ENCODE measurements at regions not wholly inside any gene's neighbourhood (a gene's known extent, or its start where the extent isn't known, plus 50 kb on each side); places are given as distances from the start of the nearest gene placed in this dataset.

GRCh38 chr2:147647816-147648215 lies 197.0 kb upstream of the ACVR2A start:
- DNase-seq, result no peak

DNA sequence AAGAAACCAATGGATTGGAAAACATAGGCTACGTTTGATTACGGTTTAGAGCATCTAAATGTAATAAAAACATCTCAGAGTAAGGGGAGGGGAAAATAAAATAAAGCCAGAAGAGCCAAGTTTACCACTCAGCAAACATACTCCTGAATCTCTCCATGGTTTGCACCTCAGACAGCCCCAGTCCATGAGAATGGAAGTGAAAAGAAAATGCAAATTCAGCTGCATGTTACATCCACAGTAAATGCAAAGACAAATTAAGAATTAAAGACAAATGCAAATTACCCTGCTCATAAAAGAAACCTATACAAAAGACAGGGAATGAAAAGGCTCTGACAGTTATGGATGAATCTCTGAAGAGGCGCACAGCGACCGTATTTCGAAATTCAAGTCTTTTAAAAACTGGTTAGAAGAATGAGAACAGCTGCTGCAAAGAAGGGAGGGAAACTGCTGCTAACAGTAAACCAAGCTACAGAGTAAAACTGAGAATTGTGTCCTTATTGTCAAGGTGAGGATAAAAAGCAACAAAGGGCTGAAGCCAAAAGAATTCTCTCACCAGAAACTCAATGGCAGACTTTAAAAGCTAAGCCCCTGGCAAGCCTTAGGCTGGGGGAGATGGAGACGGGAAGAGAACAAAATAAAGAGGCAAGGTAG lies 197.9 kb upstream of the ACVR2A start:
- no peak for DNase-seq

- DNase-seq, result no peak
Measured at GRCh38 chr2:147644491-147644890, 200.3 kb upstream of the ACVR2A start.

- no peak for DNase-seq
Measured at GRCh38 chr2:147642765-147643164, 202.1 kb upstream of the ACVR2A start.

GRCh38 chr2:147641651-147642050 lies 203.2 kb upstream of the ACVR2A start:
- DNase-seq, result no peak

DNA sequence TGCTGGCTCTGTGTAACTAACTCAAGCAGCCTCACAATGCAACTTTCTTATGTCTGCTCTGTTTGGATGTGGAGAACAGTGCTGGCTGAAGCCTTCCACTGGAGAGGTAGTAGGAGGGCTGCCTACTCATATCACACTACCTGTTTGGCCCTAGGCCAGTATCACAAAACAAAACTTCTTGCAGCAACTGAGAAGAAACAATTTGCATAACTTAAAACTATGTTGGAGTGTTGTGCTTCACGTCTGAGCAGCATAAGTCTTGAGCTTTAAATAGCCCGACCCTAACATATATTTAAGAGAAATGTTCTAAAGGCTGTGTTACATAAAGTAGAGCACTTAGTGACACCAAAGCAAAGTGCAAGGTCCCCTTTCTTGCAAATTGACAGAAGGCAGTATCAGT lies 204.9 kb upstream of the ACVR2A start:
- DNase-seq, result no peak

- DNase-seq, result no peak
Measured at GRCh38 chr2:147639386-147639785, 205.4 kb upstream of the ACVR2A start.

- DNase-seq, result no peak
Measured at GRCh38 chr2:147636886-147637285, 207.9 kb upstream of the ACVR2A start.

- no peak for DNase-seq
Measured at GRCh38 chr2:147636238-147636882, 208.5 kb upstream of the ACVR2A start.

GRCh38 chr2:147634826-147635225 lies 210.0 kb upstream of the ACVR2A start:
- DNase-seq, result no peak

GRCh38 chr2:147632198-147632597 lies 212.6 kb upstream of the ACVR2A start:
- DNase-seq, result no peak

GRCh38 chr2:147631294-147631693 lies 213.5 kb upstream of the ACVR2A start:
- DNase-seq, result no peak

DNA sequence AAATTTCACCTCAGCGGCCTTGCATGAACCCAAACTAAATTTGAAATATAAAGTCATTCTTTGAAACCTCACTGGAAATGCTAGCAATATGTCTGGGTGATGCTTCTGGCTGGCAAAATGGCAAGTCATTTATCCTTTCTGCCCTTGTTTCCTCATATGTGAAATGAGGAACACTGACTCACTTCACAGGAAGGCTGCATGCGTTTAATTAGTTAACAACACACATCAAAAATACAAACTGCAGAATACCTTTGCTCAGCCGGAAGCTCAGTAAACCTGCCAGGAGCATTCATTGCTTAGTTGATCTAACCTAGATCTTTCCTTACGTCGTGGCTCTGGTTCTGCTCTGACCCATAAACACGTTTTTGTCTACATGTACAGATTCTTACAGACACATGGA lies 214.2 kb upstream of the ACVR2A start:
- no peak for DNase-seq

DNA sequence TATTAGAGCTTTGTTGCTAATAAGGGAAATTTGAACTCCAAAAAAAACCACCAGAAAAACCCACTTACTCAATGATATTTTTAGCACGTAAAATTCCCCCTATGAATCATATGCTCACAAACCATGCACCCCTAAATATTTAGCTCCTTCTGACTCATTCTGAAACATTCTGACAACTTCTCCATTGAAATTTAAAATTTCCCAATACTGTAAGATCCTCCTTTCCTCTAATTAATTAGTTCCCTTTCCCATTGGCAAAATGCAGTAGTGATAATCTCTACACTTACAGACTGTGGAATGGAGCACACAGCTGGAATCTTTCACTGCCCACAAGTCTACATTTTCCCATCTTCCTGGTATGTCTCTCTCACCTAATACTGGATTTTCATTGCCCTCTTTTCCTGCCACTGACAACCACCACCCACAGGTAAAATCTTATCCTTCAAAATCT lies 215.8 kb upstream of the ACVR2A start:
- no peak for DNase-seq

- no peak for DNase-seq
Measured at GRCh38 chr2:147623328-147623727, 221.5 kb upstream of the ACVR2A start.

- DNase-seq, result no peak
Measured at GRCh38 chr2:147621656-147622197, 223.1 kb upstream of the ACVR2A start.

GRCh38 chr2:147619808-147620207 lies 225.0 kb upstream of the ACVR2A start:
- DNase-seq, result no peak

- no peak for DNase-seq
Measured at GRCh38 chr2:147615726-147616125, 229.1 kb upstream of the ACVR2A start.

- DNase-seq, result no peak
Measured at GRCh38 chr2:147614979-147615470, 229.8 kb upstream of the ACVR2A start.

DNA sequence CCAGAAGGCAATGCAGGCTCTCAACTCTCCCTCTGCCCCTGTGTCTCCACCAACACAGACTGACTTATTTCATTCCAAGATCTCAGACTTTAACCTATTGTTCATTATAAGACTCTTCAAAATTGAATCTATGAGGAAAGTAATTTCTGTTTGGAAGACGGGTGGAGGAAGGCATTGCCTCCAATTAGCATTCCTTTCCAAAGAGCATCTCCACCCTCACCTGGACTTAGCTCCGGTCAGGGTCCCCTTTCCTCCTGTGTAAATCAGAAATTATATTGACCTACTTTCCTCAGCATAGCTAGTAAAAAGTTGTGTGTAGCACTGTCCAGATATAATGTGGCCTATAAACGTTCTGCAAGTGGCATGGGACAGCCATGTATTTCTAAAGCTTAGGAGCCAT lies 230.4 kb upstream of the ACVR2A start:
- no peak for DNase-seq

DNA sequence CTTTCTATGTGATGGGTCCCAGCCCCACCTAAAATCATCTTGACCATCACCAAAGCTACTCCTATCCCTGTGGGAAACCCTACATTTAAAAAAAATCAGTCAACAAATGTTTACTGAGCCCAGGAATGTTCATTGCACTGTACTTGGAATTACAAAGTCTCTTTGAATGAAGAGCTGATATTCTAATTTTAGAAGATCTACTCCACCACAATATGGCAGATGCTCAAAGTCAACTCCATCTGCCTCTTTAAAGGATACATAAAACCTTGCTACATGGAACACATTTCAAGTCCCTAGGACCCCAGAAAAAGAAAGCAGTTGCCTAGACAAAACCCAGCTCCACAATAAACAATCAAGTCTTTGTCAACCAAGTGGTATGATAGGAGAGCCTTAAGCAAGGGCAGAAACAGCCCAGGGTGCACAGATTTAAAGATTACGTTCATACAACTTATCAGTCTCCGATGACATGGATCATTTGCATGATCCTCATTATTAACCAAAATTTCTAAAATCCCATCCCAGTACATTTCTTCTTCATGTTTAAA lies 234.3 kb upstream of the ACVR2A start:
- no peak for DNase-seq

DNA sequence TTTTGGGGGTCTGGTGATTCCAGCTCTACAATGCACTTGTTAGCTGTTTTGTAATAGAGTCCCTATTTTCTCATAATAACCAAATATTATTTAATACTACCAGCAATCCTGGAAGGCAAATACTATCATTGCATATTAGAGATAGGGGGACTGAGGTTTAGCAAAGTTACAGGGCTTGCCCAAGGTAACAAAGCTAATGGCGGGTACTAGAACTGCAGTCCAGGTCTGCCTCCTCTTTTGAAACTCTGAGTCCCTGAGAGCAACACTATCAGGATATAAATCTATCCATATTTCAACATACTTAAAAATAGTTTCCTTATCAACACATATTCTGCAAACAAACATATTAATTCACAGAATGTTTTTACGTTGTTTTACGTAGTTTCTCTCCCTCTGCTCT lies 235.5 kb upstream of the ACVR2A start:
- DNase-seq, result no peak

DNA sequence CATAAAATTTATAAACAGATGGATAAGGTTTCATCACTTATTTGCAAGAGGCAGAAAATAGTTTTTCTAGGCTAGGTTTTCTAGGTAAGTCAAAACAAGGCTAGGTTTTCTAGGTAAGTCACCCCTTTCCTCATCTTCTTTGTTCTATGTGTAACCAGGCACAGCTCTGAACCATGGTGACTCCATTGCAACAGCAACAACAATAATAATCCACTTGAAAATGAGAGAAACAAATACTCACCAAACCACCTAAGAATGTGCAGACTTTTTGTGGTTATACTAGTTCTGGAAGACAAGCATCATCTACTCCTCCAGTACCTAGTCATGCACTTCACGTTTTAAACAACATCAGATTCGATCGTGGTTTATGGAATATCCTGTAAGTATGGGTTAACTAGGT lies 237.4 kb upstream of the ACVR2A start:
- no peak for DNase-seq

DNA sequence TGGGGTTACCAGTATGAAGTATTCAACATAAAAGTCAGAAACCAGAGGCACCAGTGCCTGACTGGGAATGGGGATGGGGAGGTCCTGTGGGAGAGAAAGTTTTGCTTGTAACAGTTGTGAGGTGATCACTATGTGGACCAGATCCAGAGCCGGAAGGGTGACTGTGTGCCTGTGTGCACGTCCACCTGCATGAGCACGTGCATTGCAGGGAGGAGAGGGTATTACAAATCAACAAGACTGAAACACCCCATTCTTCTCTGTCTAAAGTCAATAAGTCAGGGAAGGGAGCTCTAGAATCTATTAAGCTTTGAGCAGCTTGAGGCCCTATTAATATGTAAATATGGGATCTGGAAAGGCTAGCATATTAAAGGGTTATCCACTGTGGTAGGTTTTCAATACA lies 241.0 kb upstream of the ACVR2A start:
- no peak for DNase-seq
